ENCODE measurements at regions not wholly inside any gene's neighbourhood (a gene's known extent, or its start where the extent isn't known, plus 50 kb on each side); places are given as distances from the start of the nearest gene placed in this dataset.

DNA sequence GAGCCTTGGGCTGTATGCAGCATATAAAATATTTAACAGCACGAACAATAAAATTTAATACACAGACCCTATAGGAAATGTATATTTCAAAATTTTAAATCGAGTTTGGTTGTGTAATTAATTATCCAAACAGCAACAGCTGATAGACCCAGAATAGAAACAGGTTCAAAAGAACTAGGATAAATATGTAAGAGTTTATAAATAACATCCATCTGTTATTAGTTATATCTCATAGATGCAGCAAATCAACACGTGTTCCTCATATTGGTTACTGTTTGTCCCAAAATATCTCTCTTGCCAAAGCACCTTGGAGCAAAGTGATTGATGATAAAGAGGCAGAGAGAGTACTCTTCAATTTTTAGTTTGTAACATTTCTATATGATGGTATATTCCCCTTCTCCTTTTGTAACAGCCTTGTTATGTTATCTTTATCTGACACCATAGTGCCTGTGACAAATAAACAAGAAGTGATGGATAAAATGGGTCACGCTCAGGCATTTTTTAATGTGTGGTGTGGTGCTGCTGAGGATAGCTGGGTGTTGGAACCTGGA lies 260.6 kb upstream of the NBEA start:
- no peak for TF ChIP-seq POLR2A (IDR thresholded peaks at IDR 0.05)
- TF ChIP-seq, protein P1, sequence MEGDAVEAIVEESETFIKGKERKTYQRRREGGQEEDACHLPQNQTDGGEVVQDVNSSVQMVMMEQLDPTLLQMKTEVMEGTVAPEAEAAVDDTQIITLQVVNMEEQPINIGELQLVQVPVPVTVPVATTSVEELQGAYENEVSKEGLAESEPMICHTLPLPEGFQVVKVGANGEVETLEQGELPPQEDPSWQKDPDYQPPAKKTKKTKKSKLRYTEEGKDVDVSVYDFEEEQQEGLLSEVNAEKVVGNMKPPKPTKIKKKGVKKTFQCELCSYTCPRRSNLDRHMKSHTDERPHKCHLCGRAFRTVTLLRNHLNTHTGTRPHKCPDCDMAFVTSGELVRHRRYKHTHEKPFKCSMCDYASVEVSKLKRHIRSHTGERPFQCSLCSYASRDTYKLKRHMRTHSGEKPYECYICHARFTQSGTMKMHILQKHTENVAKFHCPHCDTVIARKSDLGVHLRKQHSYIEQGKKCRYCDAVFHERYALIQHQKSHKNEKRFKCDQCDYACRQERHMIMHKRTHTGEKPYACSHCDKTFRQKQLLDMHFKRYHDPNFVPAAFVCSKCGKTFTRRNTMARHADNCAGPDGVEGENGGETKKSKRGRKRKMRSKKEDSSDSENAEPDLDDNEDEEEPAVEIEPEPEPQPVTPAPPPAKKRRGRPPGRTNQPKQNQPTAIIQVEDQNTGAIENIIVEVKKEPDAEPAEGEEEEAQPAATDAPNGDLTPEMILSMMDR (IDR thresholded peaks at IDR 0.05): no peak
- Histone ChIP-seq H3K4me3 (replicated peaks in 1 of 3) (no peak overlapping the region), H3K27ac (no peak overlapping the region), H3K4me1 (no peaks in the 10 kb centered on the region), H3K27me3 (no peaks in the 10 kb centered on the region), H3K36me3 (no peaks in the 10 kb centered on the region), H3K9me3 (no peaks in the 10 kb centered on the region)
- no peak for DNase-seq
- intact Hi-C loops (cut with DNase I): no loop called here
- 83 to 88% methylated on average over 4 of the region's 4 CpGs for WGBS, 2 donors

GRCh38 chr13:34695063-34695462 lies 247.0 kb upstream of the NBEA start:
- intact Hi-C loops (cut with DNase I): no loop called here
- WGBS, 2 donors: 44 to 68% methylated on average over 2 of the region's 2 CpGs
- no peak for TF ChIP-seq POLR2A (IDR thresholded peaks at IDR 0.05)
- TF ChIP-seq, protein P1 (IDR thresholded peaks at IDR 0.05): peak in 1 of 6 experiments; percentile 29

DNA sequence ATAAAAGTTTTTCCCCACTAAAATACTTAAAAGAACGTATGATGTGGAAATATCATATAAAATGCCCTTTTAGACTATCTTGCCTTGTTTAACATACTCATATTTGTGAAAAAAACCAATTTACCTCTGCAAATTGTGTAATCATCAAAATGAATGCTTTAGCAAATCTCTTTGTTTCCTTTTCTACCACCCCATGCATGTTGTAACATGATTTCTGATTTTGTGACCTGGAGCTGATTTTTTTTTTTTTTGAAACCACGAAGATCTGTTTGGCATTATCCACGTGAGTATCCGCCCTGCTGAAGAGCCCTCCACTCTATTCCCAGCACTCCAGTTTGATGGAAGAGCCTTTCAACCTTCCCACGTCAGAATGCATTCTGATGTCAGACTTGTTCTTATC lies 245.8 kb upstream of the NBEA start:
- 87 to 88% methylated on average over 5 of the region's 5 CpGs for WGBS, 2 donors
- TF ChIP-seq, protein P1 (IDR thresholded peaks at IDR 0.05): no peak
- TF ChIP-seq POLR2A (IDR thresholded peaks at IDR 0.05): no peak
- Histone ChIP-seq H3K4me1 (peaks cover 21 to 23% of the 10 kb centered on the region in 2 donors), H3K9me3 (no peaks in the 10 kb centered on the region), H3K4me3 (replicated peaks in 1 of 3) (no peak overlapping the region), H3K27ac (peak overlapping the region in 1 of 3 donors; percentile 44), H3K36me3 (no peaks in the 10 kb centered on the region), H3K27me3 (no peaks in the 10 kb centered on the region)
- intact Hi-C loops (cut with DNase I): no loop called here
- DNase-seq: no peak

More at GRCh38 chr13:34695063-34695462, 247.0 kb upstream of the NBEA start:
- DNase-seq: peak; percentile 63 to 74
- Histone ChIP-seq H3K36me3 (no peaks in the 10 kb centered on the region), H3K27ac (peak overlapping the region in 2 of 3 donors; percentile 20 to 44), H3K4me3 (replicated peaks in 1 of 3) (no peak overlapping the region), H3K9me3 (no peaks in the 10 kb centered on the region), H3K4me1 (peaks cover 12 to 15% of the 10 kb centered on the region in 2 donors), H3K27me3 (no peaks in the 10 kb centered on the region)

DNA sequence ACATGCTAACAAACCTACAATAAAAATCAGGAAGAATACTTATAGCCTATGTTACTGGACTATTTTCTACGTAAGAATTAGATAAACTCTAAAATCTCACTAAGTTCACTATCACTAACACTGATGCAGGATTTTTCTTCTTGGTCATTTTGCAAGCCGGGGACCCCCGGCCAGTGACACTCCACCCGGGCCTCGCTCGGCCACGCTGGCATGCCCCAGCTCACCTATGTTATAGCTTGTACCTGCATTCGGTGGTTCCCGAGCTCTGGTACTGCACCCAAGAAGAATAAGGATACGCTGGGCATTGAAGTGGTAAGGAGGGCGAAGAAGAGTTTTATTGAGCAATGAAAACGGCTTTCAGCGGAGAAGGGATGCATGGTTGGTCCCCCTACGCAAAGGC lies 245.3 kb upstream of the NBEA start:
- Histone ChIP-seq H3K27me3 (no peaks in the 10 kb centered on the region), H3K4me1 (peaks cover 26 to 28% of the 10 kb centered on the region in 2 donors), H3K9me3 (no peaks in the 10 kb centered on the region), H3K4me3 (replicated peaks in 1 of 3) (no peak overlapping the region), H3K27ac (no peak overlapping the region), H3K36me3 (no peaks in the 10 kb centered on the region)
- DNase-seq: no peak
- 95 to 96% methylated on average over 14 of the region's 14 CpGs for WGBS, 2 donors
- intact Hi-C loops (cut with DNase I): no loop called here
- TF ChIP-seq, protein P1 (IDR thresholded peaks at IDR 0.05): no peak
- TF ChIP-seq POLR2A (IDR thresholded peaks at IDR 0.05): no peak

DNA sequence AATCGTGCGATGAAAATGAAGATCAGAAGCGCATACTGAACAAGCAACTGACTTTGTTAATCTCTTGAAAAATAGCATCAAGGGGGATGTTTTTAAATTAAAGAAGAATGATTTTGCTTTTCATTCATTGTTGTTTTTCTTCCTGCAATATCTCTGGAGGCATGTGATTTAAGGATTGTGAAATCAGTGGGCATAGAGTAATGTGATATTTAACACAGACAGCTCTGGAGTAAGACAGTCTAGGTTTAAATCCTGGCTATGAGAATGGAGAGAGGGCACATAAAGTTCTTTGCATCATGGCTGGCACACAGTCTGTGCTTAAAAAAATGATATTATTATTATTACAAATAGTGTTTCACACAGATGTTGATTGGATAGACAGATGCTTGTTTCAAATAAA lies 243.1 kb upstream of the NBEA start:
- Histone ChIP-seq H3K27me3 (no peaks in the 10 kb centered on the region), H3K4me1 (peaks cover 27 to 28% of the 10 kb centered on the region in 2 donors), H3K36me3 (no peaks in the 10 kb centered on the region), H3K27ac (no peak overlapping the region), H3K9me3 (no peaks in the 10 kb centered on the region), H3K4me3 (replicated peaks in 1 of 3) (no peak overlapping the region)
- TF ChIP-seq, protein P1 (IDR thresholded peaks at IDR 0.05): no peak
- no peak for TF ChIP-seq POLR2A (IDR thresholded peaks at IDR 0.05)
- 87 to 89% methylated on average over 3 of the region's 3 CpGs for WGBS, 2 donors
- intact Hi-C loops (cut with DNase I): no loop called here
- DNase-seq: no peak

Data from thyroid gland (tissue), 4 donors.